ENCODE measurements at regions not wholly inside any gene's neighbourhood (a gene's known extent, or its start where the extent isn't known, plus 50 kb on each side); places are given as distances from the start of the nearest gene placed in this dataset.

DNA sequence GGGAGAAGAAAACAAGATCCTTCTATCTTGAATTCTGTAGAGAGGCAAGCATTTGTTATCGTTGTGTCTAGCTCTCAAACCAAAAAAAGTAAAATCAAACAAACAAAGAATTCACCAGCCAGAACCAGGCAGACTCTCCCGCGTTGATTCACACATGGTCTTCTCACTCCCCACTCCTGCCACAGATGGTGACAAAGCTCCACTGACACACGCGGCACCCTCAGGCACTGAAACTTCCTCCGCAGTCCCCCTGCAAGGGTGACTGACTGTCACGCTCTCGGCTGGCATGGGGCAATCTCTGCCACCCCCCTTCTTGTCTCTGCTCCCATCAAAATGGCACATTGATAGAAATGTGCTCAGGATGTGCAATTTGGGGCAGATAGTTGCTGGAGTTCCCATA is 304.9 kb downstream of the DHX15 start:
- POLR2A ChIA-PET (ENCODE audit: partially characterized antibody), result no interaction called here
- DNase-seq, result no peak
- Mint-ChIP-seq H3K27me3 (peaks cover 2 to 3% of the 10 kb centered on the region in 2 donors), H3K4me3 (no peak overlapping the region), H3K27ac (no peak overlapping the region), H3K36me3 (no peaks in the 10 kb centered on the region), H3K9me3 (peaks cover 0 to 4% (median 1%) of the 10 kb centered on the region in 8 donors), H3K4me1 (no peaks in the 10 kb centered on the region)
- Histone ChIP-seq H3K4me1 (ENCODE audit: insufficient read depth, low read length) (no peaks in the 10 kb centered on the region), H3K27me3 (ENCODE audit: insufficient read depth, low read length) (no peaks in the 10 kb centered on the region), H3K4me3 (ENCODE audit: low read length in 2 of 2) (no peak overlapping the region), H3K36me3 (ENCODE audit: insufficient read depth, low read length) (no peaks in the 10 kb centered on the region), H3K9me3 (ENCODE audit: control insufficient read depth in 1 of 2, low read length in 2 of 2) (no peaks in the 10 kb centered on the region), H3K27ac (ENCODE audit: low read depth, low read length) (no peak overlapping the region)
- intact Hi-C loops (cut with micrococcal nuclease), result no loop called here
- CTCF ChIA-PET (ENCODE audit: partially characterized antibody), result no interaction called here

DNA sequence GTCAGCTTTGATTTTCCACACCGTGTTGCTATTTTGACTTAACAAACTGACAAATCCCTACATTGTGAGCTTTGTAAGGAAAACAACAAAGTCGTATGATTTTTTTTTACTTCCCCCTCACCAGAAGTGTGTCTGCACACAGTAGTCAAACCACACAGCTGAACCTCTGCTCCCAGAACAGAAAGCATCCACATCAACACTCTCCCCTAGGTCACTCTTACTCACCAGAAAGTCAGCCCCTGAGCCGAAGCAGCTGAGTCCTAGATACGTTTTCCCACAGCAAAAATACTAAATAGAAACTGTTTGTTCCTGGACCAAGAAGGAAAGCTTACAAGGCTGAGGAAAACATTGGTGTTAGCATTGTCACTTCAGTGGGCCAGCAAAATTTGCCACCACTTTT is 305.7 kb downstream of the DHX15 start:
- ChIA-PET CTCF (ENCODE audit: partially characterized antibody) (interaction anchor here (1.2 kb wide), 1 partner anchor 9 kb away, joined by 3 read pairs; no protein-coding TSS in a partner anchor), POLR2A (ENCODE audit: partially characterized antibody) (no interaction called here)
- no peak for DNase-seq
- H3K27ac Mint-ChIP-seq, result no peak overlapping the region
- Histone ChIP-seq H3K27ac (ENCODE audit: low read depth, low read length) (no peak overlapping the region), H3K36me3 (ENCODE audit: insufficient read depth, low read length) (no peaks in the 10 kb centered on the region), H3K27me3 (ENCODE audit: insufficient read depth, low read length) (no peaks in the 10 kb centered on the region), H3K4me3 (ENCODE audit: low read length in 2 of 2) (no peak overlapping the region), H3K4me1 (ENCODE audit: insufficient read depth, low read length) (no peaks in the 10 kb centered on the region), H3K9me3 (ENCODE audit: control insufficient read depth in 1 of 2, low read length in 2 of 2) (no peaks in the 10 kb centered on the region)
- intact Hi-C loops (cut with micrococcal nuclease), result no loop called here
- H3K36me3 Mint-ChIP-seq, result no peaks in the 10 kb centered on the region
- H3K9me3 Mint-ChIP-seq, result peaks cover 0 to 4% (median under 1%) of the 10 kb centered on the region in 8 donors
- peaks cover 2 to 3% of the 10 kb centered on the region in 2 donors for H3K27me3 Mint-ChIP-seq
- H3K4me1 Mint-ChIP-seq, result no peaks in the 10 kb centered on the region
- no peak overlapping the region for H3K4me3 Mint-ChIP-seq

DNA sequence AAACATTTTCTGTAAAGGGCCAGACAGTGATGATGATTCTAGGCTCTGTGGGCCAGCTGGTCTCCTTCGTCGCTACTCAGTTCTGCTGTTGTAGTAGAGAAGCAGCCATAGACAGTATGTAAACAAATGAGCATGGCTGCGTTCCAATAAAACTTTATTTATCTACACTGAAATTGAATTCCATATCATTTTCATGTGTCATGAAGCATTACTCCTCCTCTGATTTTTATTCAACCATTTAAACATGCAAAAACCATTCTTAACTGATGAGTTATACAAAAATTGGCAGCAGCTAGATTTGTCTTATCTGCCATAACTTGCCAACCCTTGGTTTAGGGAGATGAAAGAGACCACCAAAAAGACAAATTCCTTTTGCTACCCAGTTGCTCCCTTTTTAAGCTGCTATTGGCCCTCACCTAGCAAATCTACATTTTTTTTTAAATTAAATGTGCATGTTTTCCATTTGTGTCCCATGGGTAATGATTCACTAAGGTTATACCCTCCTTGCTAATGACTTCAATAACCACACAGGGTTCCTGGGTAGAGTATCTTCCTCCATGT is 309.9 kb downstream of the DHX15 start:
- Histone ChIP-seq H3K27ac (ENCODE audit: low read depth, low read length) (no peak overlapping the region), H3K4me3 (ENCODE audit: low read length in 2 of 2) (no peak overlapping the region), H3K36me3 (ENCODE audit: insufficient read depth, low read length) (no peaks in the 10 kb centered on the region), H3K27me3 (ENCODE audit: insufficient read depth, low read length) (no peaks in the 10 kb centered on the region), H3K4me1 (ENCODE audit: insufficient read depth, low read length) (no peaks in the 10 kb centered on the region), H3K9me3 (ENCODE audit: control insufficient read depth in 1 of 2, low read length in 2 of 2) (no peaks in the 10 kb centered on the region)
- Mint-ChIP-seq H3K9me3 (peaks cover 0 to 6% (median 0%) of the 10 kb centered on the region in 8 donors), H3K27me3 (peaks cover 2 to 3% of the 10 kb centered on the region in 2 donors), H3K27ac (no peak overlapping the region), H3K4me1 (no peaks in the 10 kb centered on the region), H3K36me3 (no peaks in the 10 kb centered on the region), H3K4me3 (no peak overlapping the region)
- intact Hi-C loops (cut with micrococcal nuclease), result no loop called here
- ChIA-PET POLR2A (ENCODE audit: partially characterized antibody) (no interaction called here), CTCF (ENCODE audit: partially characterized antibody) (no interaction called here)
- no peak for DNase-seq

GRCh38 chr4:24273136-24273535 is 311.2 kb downstream of the DHX15 start:
- DNase-seq, result no peak
- Mint-ChIP-seq H3K4me3 (no peak overlapping the region), H3K27ac (no peak overlapping the region), H3K4me1 (no peaks in the 10 kb centered on the region), H3K36me3 (no peaks in the 10 kb centered on the region), H3K9me3 (peaks cover 0 to 6% (median 0%) of the 10 kb centered on the region in 8 donors), H3K27me3 (peaks cover 2 to 3% of the 10 kb centered on the region in 2 donors)
- intact Hi-C loops (cut with micrococcal nuclease), result no loop called here
- no peak overlapping the region for H3K4me3 ChIP-seq (ENCODE audit: low read length in 2 of 2)
- no peaks in the 10 kb centered on the region for H3K36me3 ChIP-seq (ENCODE audit: insufficient read depth, low read length)
- POLR2A ChIA-PET (ENCODE audit: partially characterized antibody), result no interaction called here
- H3K4me1 ChIP-seq (ENCODE audit: insufficient read depth, low read length), result no peaks in the 10 kb centered on the region
- no peaks in the 10 kb centered on the region for H3K27me3 ChIP-seq (ENCODE audit: insufficient read depth, low read length)
- CTCF ChIA-PET (ENCODE audit: partially characterized antibody), result no interaction called here
- no peaks in the 10 kb centered on the region for H3K9me3 ChIP-seq (ENCODE audit: control insufficient read depth in 1 of 2, low read length in 2 of 2)
- H3K27ac ChIP-seq (ENCODE audit: low read depth, low read length), result no peak overlapping the region

- intact Hi-C loops (cut with micrococcal nuclease), result no loop called here
- Histone ChIP-seq H3K27me3 (ENCODE audit: insufficient read depth, low read length) (no peaks in the 10 kb centered on the region), H3K4me1 (ENCODE audit: insufficient read depth, low read length) (no peaks in the 10 kb centered on the region), H3K27ac (ENCODE audit: low read depth, low read length) (no peak overlapping the region), H3K36me3 (ENCODE audit: insufficient read depth, low read length) (no peaks in the 10 kb centered on the region), H3K9me3 (ENCODE audit: control insufficient read depth in 1 of 2, low read length in 2 of 2) (no peaks in the 10 kb centered on the region), H3K4me3 (ENCODE audit: low read length in 2 of 2) (no peak overlapping the region)
- H3K27me3 Mint-ChIP-seq, result no peaks in the 10 kb centered on the region
- DNase-seq, result no peak
- H3K27ac Mint-ChIP-seq, result no peak overlapping the region
- peaks cover 0 to 2% (median 0%) of the 10 kb centered on the region in 8 donors for H3K9me3 Mint-ChIP-seq
- ChIA-PET POLR2A (ENCODE audit: partially characterized antibody) (no interaction called here), CTCF (ENCODE audit: partially characterized antibody) (no interaction called here)
- H3K4me3 Mint-ChIP-seq, result no peak overlapping the region
- H3K36me3 Mint-ChIP-seq, result no peaks in the 10 kb centered on the region
- H3K4me1 Mint-ChIP-seq, result no peaks in the 10 kb centered on the region
These were observed 317.2 kb downstream of the DHX15 start for GRCh38 chr4:24266951-24267722.

GRCh38 chr4:24265989-24266388 is 318.4 kb downstream of the DHX15 start:
- Histone ChIP-seq H3K27me3 (ENCODE audit: insufficient read depth, low read length) (no peaks in the 10 kb centered on the region), H3K36me3 (ENCODE audit: insufficient read depth, low read length) (no peaks in the 10 kb centered on the region), H3K9me3 (ENCODE audit: control insufficient read depth in 1 of 2, low read length in 2 of 2) (no peaks in the 10 kb centered on the region), H3K27ac (ENCODE audit: low read depth, low read length) (no peak overlapping the region), H3K4me3 (ENCODE audit: low read length in 2 of 2) (no peak overlapping the region), H3K4me1 (ENCODE audit: insufficient read depth, low read length) (no peaks in the 10 kb centered on the region)
- Mint-ChIP-seq H3K27me3 (no peaks in the 10 kb centered on the region), H3K4me3 (no peak overlapping the region), H3K9me3 (peaks cover 0 to 6% (median under 1%) of the 10 kb centered on the region in 8 donors), H3K4me1 (no peaks in the 10 kb centered on the region), H3K27ac (no peak overlapping the region), H3K36me3 (no peaks in the 10 kb centered on the region)
- ChIA-PET CTCF (ENCODE audit: partially characterized antibody) (no interaction called here), POLR2A (ENCODE audit: partially characterized antibody) (no interaction called here)
- DNase-seq, result no peak
- intact Hi-C loops (cut with micrococcal nuclease), result no loop called here

- H3K27ac Mint-ChIP-seq, result no peak overlapping the region
- H3K27ac ChIP-seq (ENCODE audit: low read depth, low read length), result no peak overlapping the region
- CTCF ChIA-PET (ENCODE audit: partially characterized antibody), result no interaction called here
- H3K27me3 Mint-ChIP-seq, result no peaks in the 10 kb centered on the region
- H3K4me1 ChIP-seq (ENCODE audit: insufficient read depth, low read length), result no peaks in the 10 kb centered on the region
- no peaks in the 10 kb centered on the region for H3K9me3 ChIP-seq (ENCODE audit: control insufficient read depth in 1 of 2, low read length in 2 of 2)
- H3K36me3 Mint-ChIP-seq, result no peaks in the 10 kb centered on the region
- intact Hi-C loops (cut with micrococcal nuclease), result no loop called here
- H3K4me3 Mint-ChIP-seq, result no peak overlapping the region
- peaks cover 0 to 6% (median under 1%) of the 10 kb centered on the region in 8 donors for H3K9me3 Mint-ChIP-seq
- DNase-seq, result no peak
- no peak overlapping the region for H3K4me3 ChIP-seq (ENCODE audit: low read length in 2 of 2)
- H3K4me1 Mint-ChIP-seq, result no peaks in the 10 kb centered on the region
- POLR2A ChIA-PET (ENCODE audit: partially characterized antibody), result no interaction called here
- no peaks in the 10 kb centered on the region for H3K27me3 ChIP-seq (ENCODE audit: insufficient read depth, low read length)
- no peaks in the 10 kb centered on the region for H3K36me3 ChIP-seq (ENCODE audit: insufficient read depth, low read length)
These were observed 321.7 kb downstream of the DHX15 start for GRCh38 chr4:24262616-24263015.

Measured in CD4-positive, alpha-beta memory T cell (primary cell).